ENCODE measurements at regions not wholly inside any gene's neighbourhood (a gene's known extent, or its start where the extent isn't known, plus 50 kb on each side); places are given as distances from the start of the nearest gene placed in this dataset.

GRCh38 chrX:3938587-3938986 lies 225.1 kb upstream of the PRKX start:
- TF ChIP-seq EZH2 (IDR thresholded peaks at IDR 0.05; ENCODE audit: borderline replicate concordance, low read length), result no peak
- TF ChIP-seq CTCF (IDR thresholded peaks at IDR 0.05; ENCODE audit: low read length), result no peak

All from OCI-LY1 (cell line).